Esophagus squamous epithelium (tissue), 4 donors: ENCODE measurements at regions not wholly inside any gene's neighbourhood (a gene's known extent, or its start where the extent isn't known, plus 50 kb on each side); places are given as distances from the start of the nearest gene placed in this dataset.

Source experiments
- POLR2A ChIP-seq, 4 donors: fragments of 450-650 bp; IDR thresholded peaks; one replicate each; pipeline ENCODE4 v1.6.1; 2017; ENCODE audit warnings: antibody characterized with exemption in 4 of 4, mild to moderate bottlenecking in 4 of 4, moderate library complexity in 3 of 4
- TF ChIP-seq, protein P1 (sequence below), 6 experiments: fragments of 450-650 bp in 4 of 6; fragments of 200-600 bp in 2 of 6; sonication (generic) in 2 of 6; IDR thresholded peaks; one replicate each; pipeline ENCODE4 v1.5.1; 2016 to 2019; ENCODE audit warnings: antibody characterized with exemption in 6 of 6, mild to moderate bottlenecking in 4 of 6, moderate library complexity in 4 of 6

DNA sequence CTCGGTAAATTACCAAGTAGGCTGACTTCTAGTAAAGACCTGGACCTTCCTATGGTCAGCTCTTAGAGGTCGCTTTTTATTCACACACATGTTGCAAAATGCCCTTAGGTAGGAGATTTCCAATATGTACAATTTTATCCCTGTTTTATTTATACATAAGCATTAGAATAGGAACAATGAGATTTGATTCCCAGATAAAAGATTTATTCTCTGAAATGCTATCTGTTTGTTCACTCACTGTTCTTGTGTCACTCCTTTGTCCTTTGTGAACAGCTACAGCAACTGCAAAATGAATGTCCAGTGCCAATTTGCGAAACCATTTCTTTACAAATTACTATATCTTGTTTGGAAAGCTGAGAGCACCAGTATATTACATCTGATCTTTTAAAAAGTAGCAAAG, 991.5 kb upstream of the TYRP1 start:
- TF ChIP-seq, protein P1, sequence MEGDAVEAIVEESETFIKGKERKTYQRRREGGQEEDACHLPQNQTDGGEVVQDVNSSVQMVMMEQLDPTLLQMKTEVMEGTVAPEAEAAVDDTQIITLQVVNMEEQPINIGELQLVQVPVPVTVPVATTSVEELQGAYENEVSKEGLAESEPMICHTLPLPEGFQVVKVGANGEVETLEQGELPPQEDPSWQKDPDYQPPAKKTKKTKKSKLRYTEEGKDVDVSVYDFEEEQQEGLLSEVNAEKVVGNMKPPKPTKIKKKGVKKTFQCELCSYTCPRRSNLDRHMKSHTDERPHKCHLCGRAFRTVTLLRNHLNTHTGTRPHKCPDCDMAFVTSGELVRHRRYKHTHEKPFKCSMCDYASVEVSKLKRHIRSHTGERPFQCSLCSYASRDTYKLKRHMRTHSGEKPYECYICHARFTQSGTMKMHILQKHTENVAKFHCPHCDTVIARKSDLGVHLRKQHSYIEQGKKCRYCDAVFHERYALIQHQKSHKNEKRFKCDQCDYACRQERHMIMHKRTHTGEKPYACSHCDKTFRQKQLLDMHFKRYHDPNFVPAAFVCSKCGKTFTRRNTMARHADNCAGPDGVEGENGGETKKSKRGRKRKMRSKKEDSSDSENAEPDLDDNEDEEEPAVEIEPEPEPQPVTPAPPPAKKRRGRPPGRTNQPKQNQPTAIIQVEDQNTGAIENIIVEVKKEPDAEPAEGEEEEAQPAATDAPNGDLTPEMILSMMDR (IDR thresholded peaks at IDR 0.05): no peak
- no peak for TF ChIP-seq POLR2A (IDR thresholded peaks at IDR 0.05)
